A204.1 (cell line): ENCODE measurements at regions not wholly inside any gene's neighbourhood (a gene's known extent, or its start where the extent isn't known, plus 50 kb on each side); places are given as distances from the start of the nearest gene placed in this dataset.

Experiments
- FAIRE-seq: peaks from 2 replicates; lab custom pipeline; 2012; peaks lifted over from hg19 to GRCh38; lab: Jason Lieb, UNC

GRCh38 chr1:213375002-213375401 lies 324.0 kb downstream of the RPS6KC1 start:
- FAIRE-seq, result no peak

GRCh38 chr1:213376862-213377372 lies 325.9 kb downstream of the RPS6KC1 start:
- no peak for FAIRE-seq

GRCh38 chr1:213380865-213381264 lies 329.8 kb downstream of the RPS6KC1 start:
- FAIRE-seq, result no peak

GRCh38 chr1:213381572-213382084 lies 330.6 kb downstream of the RPS6KC1 start:
- FAIRE-seq, result no peak

DNA sequence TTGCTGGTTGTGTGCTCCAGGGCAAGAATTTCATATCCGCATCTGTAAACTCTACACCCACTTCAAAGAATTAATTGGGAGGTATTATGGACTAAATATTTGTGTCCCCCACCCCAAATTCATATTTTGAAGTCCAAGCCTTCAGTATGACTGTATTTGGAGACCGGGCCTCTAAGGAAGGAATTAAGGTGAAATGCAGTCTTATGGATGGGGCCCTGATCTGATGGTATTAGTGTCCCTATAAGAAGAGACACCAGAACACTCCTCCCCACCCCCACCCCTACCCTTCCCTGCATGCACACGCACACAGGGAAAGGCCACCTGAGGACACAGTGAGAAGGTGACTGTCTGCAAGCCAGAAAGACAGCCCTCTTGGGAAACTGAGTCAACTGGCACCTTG lies 332.4 kb downstream of the RPS6KC1 start:
- no peak for FAIRE-seq

GRCh38 chr1:213385201-213385600 lies 334.2 kb downstream of the RPS6KC1 start:
- FAIRE-seq, result no peak

DNA sequence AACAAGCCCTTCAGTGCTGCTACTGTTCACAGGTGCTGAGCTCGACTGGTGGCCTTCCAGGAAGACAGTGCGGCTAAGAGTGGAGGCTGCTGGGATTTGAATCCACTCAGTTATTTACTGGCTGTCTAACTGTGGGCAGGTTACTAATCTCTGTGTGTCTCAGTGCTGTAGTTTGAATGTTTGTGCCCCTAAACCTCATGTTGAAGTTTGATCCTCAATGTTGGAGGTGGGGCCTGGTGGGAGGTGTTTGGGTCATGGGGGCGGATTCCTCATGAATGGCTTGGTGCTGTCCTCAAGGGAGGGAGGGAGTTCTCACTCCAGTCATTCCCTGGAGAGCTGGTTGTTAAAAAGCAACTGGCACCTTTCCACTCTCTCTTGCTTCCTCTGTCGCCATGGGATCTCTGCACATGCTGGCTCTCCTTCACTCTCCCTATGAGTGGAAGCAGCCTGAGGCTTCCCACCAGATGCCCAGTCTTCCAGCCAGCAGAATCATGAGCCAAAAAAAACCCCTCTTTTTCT lies 334.8 kb downstream of the RPS6KC1 start:
- no peak for FAIRE-seq

- no peak for FAIRE-seq
These were observed 336.5 kb downstream of the RPS6KC1 start for GRCh38 chr1:213387380-213388015.

- no peak for FAIRE-seq
These were observed 337.2 kb downstream of the RPS6KC1 start for GRCh38 chr1:213388199-213388598.

DNA sequence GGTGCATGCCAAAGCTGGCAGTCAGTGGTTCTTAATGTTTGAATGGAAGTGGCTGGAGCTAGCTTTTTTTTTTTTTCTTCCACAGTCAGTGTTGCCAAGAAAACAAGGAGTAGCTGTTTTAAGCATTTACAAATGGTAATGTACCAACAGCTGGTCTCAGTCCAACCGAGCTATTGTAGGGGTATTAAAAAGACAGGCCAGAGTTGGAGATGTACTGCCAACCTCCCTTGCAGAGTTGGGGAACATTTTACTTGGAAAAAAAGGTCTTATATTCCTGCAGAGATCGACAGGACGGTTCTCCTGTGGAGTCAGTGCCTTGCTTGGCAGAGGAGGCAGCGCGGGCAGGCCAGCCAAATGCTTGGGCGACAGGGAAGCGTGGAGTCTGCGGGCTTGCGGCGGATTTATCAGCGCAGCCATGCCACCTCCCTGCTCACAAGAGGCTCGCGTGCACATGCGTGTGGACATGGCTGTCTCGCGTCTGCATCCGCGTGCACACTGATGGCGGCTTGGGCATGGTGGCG lies 338.1 kb downstream of the RPS6KC1 start:
- FAIRE-seq, result no peak

DNA sequence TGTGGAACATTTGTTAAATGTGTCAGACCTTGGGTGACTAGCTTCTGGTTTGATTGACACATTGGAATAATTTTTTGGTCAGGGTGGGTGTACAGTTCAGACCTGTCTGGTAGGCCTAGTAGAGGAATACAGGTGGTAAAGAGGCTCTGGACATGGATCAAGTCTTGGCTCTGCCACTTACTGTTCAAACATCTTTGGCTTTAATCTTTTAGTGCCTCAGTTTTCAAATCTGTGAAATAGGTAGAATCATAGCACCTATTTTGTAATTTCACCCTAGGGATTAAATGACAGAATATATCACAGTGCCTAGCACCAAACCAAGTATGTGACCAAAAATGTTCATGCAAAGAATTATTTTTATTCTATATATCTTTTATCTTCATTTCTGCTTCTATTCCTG lies 340.4 kb downstream of the RPS6KC1 start:
- no peak for FAIRE-seq

- no peak for FAIRE-seq
These were observed 342.8 kb downstream of the RPS6KC1 start for GRCh38 chr1:213393860-213394259.

- FAIRE-seq, result no peak
These were observed 343.8 kb downstream of the RPS6KC1 start for GRCh38 chr1:213394837-213395236.

- FAIRE-seq, result no peak
These were observed 346.6 kb downstream of the RPS6KC1 start for GRCh38 chr1:213397638-213398037.

GRCh38 chr1:213399695-213400094 lies 348.7 kb downstream of the RPS6KC1 start:
- FAIRE-seq, result no peak

DNA sequence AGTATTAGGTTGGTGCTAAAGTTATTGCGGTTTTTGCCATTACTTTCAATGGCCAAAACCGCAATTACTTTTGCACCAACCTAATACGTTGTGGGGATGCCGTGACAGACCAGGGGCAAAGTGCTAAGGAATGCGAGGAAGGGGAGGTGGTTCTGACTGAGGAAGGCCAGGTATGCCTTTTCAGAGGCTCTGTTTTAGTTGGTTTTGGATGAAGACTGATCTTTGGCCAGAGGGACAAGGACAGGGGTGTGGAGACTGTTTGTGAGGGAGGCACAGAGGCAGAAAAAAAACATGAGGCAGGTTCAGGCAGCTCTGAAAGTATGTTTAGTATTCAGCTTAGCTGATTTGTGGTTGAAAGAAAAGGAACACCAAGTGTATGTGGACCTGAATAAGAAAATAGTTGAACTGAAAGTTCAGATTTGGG lies 358.2 kb downstream of the RPS6KC1 start:
- no peak for FAIRE-seq

GRCh38 chr1:213409971-213410370 lies 358.9 kb downstream of the RPS6KC1 start:
- no peak for FAIRE-seq

DNA sequence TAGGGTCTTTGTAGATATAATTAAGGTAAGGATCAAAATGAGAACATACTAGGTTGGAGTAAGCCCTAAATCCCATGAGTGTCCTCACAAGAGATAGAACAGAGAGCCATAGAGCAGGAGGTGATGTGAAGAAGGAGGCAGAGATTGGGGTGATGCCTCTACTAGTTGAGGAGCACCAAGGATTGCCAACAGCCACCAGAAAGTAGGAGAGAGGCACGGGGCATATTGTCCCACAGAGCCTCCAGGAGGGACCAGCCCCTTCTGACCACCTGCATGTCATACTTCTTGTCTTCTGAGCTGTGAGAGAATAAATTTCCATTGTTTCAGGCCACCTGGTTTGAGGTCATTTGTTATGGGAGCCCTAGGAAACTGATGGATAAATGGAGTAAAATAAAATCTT lies 363.3 kb downstream of the RPS6KC1 start:
- FAIRE-seq, result no peak

DNA sequence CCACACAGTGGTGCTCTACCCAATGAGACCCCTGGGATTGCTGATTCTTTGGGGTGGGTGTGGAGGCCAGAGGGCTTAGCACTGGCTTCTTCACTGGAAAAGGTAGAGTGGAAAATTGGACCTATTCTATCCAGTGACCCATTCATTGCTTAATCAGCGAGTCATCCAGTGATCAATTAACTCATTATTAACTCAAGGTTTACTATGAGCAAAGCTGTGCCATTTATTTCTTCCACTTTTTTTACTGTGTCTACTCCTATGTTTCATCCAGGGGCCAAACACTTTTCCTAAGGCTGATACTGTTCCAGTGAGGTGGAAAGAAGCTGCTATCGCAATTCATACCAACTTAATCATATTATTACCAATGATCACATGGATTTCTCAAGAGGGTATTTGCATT lies 363.9 kb downstream of the RPS6KC1 start:
- no peak for FAIRE-seq

- FAIRE-seq, result no peak
These were observed 364.8 kb downstream of the RPS6KC1 start for GRCh38 chr1:213415691-213416380.

GRCh38 chr1:213416461-213417224 lies 365.6 kb downstream of the RPS6KC1 start:
- FAIRE-seq, result no peak

DNA sequence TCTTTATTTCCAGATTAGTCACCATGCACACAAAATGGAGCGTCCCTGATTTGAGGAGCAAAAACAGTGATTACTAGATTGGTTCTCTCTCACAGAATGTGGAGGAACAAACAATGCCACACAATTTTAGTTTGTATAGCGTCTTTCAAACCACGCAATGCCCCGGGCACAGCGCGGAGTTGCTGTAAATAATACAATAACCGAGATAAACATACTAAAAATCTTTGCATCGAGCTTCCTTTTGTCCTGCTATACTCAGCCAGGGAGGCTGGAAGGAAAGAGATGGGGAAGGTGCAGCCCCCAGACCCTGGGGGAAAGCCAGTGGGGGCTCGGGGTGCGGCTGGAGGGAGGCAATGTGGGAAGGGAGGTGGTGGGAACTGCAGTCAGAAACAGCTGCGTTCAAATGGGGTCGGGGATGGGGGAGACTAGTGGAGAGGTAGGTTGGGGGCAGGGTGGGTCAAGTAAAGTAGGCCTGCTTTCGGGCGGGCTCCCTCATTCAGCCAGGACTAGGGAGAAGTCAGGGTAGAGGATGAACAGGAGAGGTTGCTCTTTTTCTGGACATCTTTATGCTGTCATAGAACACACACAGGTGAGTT lies 366.3 kb downstream of the RPS6KC1 start:
- FAIRE-seq, result no peak
